Globus pallidus (tissue), 1 donor: ENCODE measurements at regions not wholly inside any gene's neighbourhood (a gene's known extent, or its start where the extent isn't known, plus 50 kb on each side); places are given as distances from the start of the nearest gene placed in this dataset.

Source experiments
- DNase-seq: peaks from one replicate; pipeline ENCODE4 v3.0.0-alpha.2; 2015; ENCODE audit warnings: low spot score

GRCh38 chrX:33465137-33465536 is 253.8 kb upstream of the DMD start:
- DNase-seq, result no peak

GRCh38 chrX:33457102-33457501 is 245.8 kb upstream of the DMD start:
- no peak for DNase-seq

GRCh38 chrX:33447285-33447684 is 235.9 kb upstream of the DMD start:
- DNase-seq, result no peak

GRCh38 chrX:33434256-33435092 is 223.1 kb upstream of the DMD start:
- DNase-seq, result peak; percentile 26

GRCh38 chrX:33416273-33416805 is 205.0 kb upstream of the DMD start:
- DNase-seq, result no peak

GRCh38 chrX:33415459-33415858 is 204.1 kb upstream of the DMD start:
- DNase-seq, result no peak

GRCh38 chrX:33385546-33385945 is 174.2 kb upstream of the DMD start:
- DNase-seq, result no peak

GRCh38 chrX:33379839-33380238 is 168.5 kb upstream of the DMD start:
- no peak for DNase-seq

- no peak for DNase-seq
Measured at GRCh38 chrX:33357606-33358005, 146.3 kb upstream of the DMD start.

GRCh38 chrX:33339219-33339618 is 127.9 kb upstream of the DMD start:
- DNase-seq, result peak; percentile 25

- peak; percentile 46 for DNase-seq
Measured at GRCh38 chrX:33336783-33337182, 125.4 kb upstream of the DMD start.

GRCh38 chrX:33333271-33333670 is 121.9 kb upstream of the DMD start:
- no peak for DNase-seq

- DNase-seq, result no peak
Measured at GRCh38 chrX:33330798-33331197, 119.4 kb upstream of the DMD start.

GRCh38 chrX:33324099-33324498 is 112.8 kb upstream of the DMD start:
- DNase-seq, result no peak

- DNase-seq, result no peak
Measured at GRCh38 chrX:33307911-33308354, 96.6 kb upstream of the DMD start.

- DNase-seq, result no peak
Measured at GRCh38 chrX:33298622-33299021, 87.3 kb upstream of the DMD start.

- DNase-seq, result no peak
Measured at GRCh38 chrX:33285550-33285949, 74.2 kb upstream of the DMD start.

GRCh38 chrX:33277046-33277445 is 65.7 kb upstream of the DMD start:
- no peak for DNase-seq

GRCh38 chrX:33273535-33273934 is 62.2 kb upstream of the DMD start:
- DNase-seq, result no peak

GRCh38 chrX:33272986-33273385 is 61.6 kb upstream of the DMD start:
- no peak for DNase-seq
